ENCODE measurements at regions not wholly inside any gene's neighbourhood (a gene's known extent, or its start where the extent isn't known, plus 50 kb on each side); places are given as distances from the start of the nearest gene placed in this dataset.

GRCh38 chr12:25827141-25827540, 131.3 kb upstream of the RASSF8 start:
- Mint-ChIP-seq H3K36me3 (no peaks in the 10 kb centered on the region), H3K4me3 (no peak overlapping the region), H3K9me3 (no peaks in the 10 kb centered on the region), H3K27ac (no peak overlapping the region), H3K27me3 (peaks cover 13% of the 10 kb centered on the region), H3K4me1 (ENCODE audit: unreplicated experiment) (peaks cover 9% of the 10 kb centered on the region)
- DNase-seq (ENCODE audit: extremely low spot score, unreplicated experiment): no peak
- no peak for TF ChIP-seq CTCF (conservative IDR thresholded peaks at IDR 0.05)

GRCh38 chr12:25827747-25828146, 130.7 kb upstream of the RASSF8 start:
- Mint-ChIP-seq H3K27ac (no peak overlapping the region), H3K36me3 (no peaks in the 10 kb centered on the region), H3K9me3 (no peaks in the 10 kb centered on the region), H3K27me3 (peaks cover 19% of the 10 kb centered on the region), H3K4me1 (ENCODE audit: unreplicated experiment) (peaks cover 9% of the 10 kb centered on the region), H3K4me3 (no peak overlapping the region)
- no peak for TF ChIP-seq CTCF (conservative IDR thresholded peaks at IDR 0.05)
- no peak for DNase-seq (ENCODE audit: extremely low spot score, unreplicated experiment)

- Mint-ChIP-seq H3K4me3 (no peak overlapping the region), H3K36me3 (no peaks in the 10 kb centered on the region), H3K9me3 (no peaks in the 10 kb centered on the region), H3K27ac (no peak overlapping the region), H3K27me3 (peaks cover 20% of the 10 kb centered on the region), H3K4me1 (ENCODE audit: unreplicated experiment) (peaks cover 9% of the 10 kb centered on the region)
- no peak for DNase-seq (ENCODE audit: extremely low spot score, unreplicated experiment)
- TF ChIP-seq CTCF (conservative IDR thresholded peaks at IDR 0.05): no peak
These were observed 130.3 kb upstream of the RASSF8 start for GRCh38 chr12:25828188-25828587.

DNA sequence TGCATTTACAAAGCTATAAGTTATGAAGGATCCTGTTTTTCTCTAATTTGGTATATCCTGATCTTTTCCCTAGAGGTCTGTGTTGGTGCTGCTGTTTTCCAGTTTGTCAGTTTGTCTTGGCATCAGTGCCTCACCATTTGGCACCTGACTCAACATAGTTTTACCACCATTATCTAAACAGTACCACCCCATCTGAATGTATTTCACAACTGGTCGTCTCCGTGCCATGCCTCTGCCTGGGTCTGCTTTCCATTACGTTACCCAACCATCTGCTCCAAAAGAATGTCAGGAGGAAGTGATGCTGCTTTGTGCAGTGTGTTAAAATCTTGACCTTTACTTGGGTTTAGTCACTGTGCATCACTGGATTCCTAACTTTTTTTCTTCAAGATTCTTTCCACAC, 129.3 kb upstream of the RASSF8 start:
- Mint-ChIP-seq H3K4me3 (no peak overlapping the region), H3K27ac (no peak overlapping the region), H3K27me3 (peaks cover 20% of the 10 kb centered on the region), H3K36me3 (no peaks in the 10 kb centered on the region), H3K9me3 (no peaks in the 10 kb centered on the region), H3K4me1 (ENCODE audit: unreplicated experiment) (peaks cover 9% of the 10 kb centered on the region)
- no peak for DNase-seq (ENCODE audit: extremely low spot score, unreplicated experiment)
- no peak for TF ChIP-seq CTCF (conservative IDR thresholded peaks at IDR 0.05)

- no peak overlapping the region for H3K4me3 Mint-ChIP-seq
- no peak for TF ChIP-seq CTCF (conservative IDR thresholded peaks at IDR 0.05)
- H3K36me3 Mint-ChIP-seq: no peaks in the 10 kb centered on the region
- H3K4me1 Mint-ChIP-seq (ENCODE audit: unreplicated experiment): peaks cover 9% of the 10 kb centered on the region
- H3K27me3 Mint-ChIP-seq: peaks cover 20% of the 10 kb centered on the region
- no peak for DNase-seq (ENCODE audit: extremely low spot score, unreplicated experiment)
- no peak overlapping the region for H3K27ac Mint-ChIP-seq
- peaks cover 2% of the 10 kb centered on the region for H3K9me3 Mint-ChIP-seq
These were observed 128.0 kb upstream of the RASSF8 start for GRCh38 chr12:25830456-25830855.

- peaks cover 6% of the 10 kb centered on the region for H3K9me3 Mint-ChIP-seq
- no peak for DNase-seq (ENCODE audit: extremely low spot score, unreplicated experiment)
- no peak overlapping the region for H3K4me3 Mint-ChIP-seq
- H3K36me3 Mint-ChIP-seq: no peaks in the 10 kb centered on the region
- no peak for TF ChIP-seq CTCF (conservative IDR thresholded peaks at IDR 0.05)
- peaks cover 9% of the 10 kb centered on the region for H3K4me1 Mint-ChIP-seq (ENCODE audit: unreplicated experiment)
- peaks cover 23% of the 10 kb centered on the region for H3K27me3 Mint-ChIP-seq
- H3K27ac Mint-ChIP-seq: no peak overlapping the region
These were observed 124.8 kb upstream of the RASSF8 start for GRCh38 chr12:25833657-25834056.

Data from type B pancreatic cell (in vitro differentiated cells).